ENCODE measurements at regions not wholly inside any gene's neighbourhood (a gene's known extent, or its start where the extent isn't known, plus 50 kb on each side); places are given as distances from the start of the nearest gene placed in this dataset.
"Not testable (repeated sequence)": the region's sequence is repeated elsewhere in the genome, so short reads cannot be mapped to it uniquely, and the experiment has no call there.

DNA sequence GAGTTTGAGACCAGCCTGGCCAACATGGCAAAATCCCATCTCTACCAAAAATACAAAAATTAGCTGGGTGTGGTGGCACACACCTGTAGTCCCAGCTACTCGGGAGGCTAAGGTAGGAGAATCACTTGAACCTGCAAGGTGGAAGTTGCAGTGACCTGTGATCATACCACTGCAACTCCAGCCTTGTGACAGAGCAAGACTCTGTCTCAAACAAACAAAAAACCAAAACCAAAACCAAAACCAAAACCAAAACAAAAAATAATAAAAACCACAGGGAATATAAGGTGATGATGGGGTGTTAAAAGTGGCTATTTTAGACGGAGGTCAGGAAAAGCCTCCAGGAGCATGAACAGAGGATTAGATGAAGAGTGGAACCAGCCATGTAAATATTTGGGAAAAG, 96.3 kb upstream of the ARRDC3 start:
- not testable (repeated sequence) for TF ChIP-seq CTCF (IDR thresholded peaks at IDR 0.05 in 4 of 5, conservative IDR thresholded peaks at IDR 0.05 in 1 of 5); POLR2A (IDR thresholded peaks at IDR 0.05)
